Prostate gland (tissue), 2 donors: ENCODE measurements at regions not wholly inside any gene's neighbourhood (a gene's known extent, or its start where the extent isn't known, plus 50 kb on each side); places are given as distances from the start of the nearest gene placed in this dataset.

ENCODE experiments used
- DNase-seq: peaks from one replicate; pipeline ENCODE4 v3.0.0-alpha.2; 2019; ENCODE audit warnings: low spot score
- H3K27ac ChIP-seq, 2 donors: fragments of 200-600 bp; sonication (generic); 2 replicates each; pipeline ENCODE4 v1.5.1; 2017 to 2019
- H3K27me3 ChIP-seq: fragments of 200-600 bp; sonication (generic); replicated peaks from 2 replicates; pipeline ENCODE4 v1.5.1; 2019; ENCODE audit not compliant: insufficient read depth
- H3K36me3 ChIP-seq, 2 donors: fragments of 200-600 bp; sonication (generic); 1 replicate in 1 of 2; 2 replicates in 1 of 2; pipeline versions ENCODE4 v1.5.1 to v1.8.1; 2017 to 2019
- H3K4me1 ChIP-seq: fragments of 200-600 bp; sonication (generic); replicated peaks from 2 replicates; pipeline ENCODE4 v1.5.1; 2019
- H3K4me3 ChIP-seq, 2 donors: fragments of 200-600 bp; sonication (generic); 2 replicates each; pipeline ENCODE4 v1.5.1; 2017 to 2019
- H3K9me3 ChIP-seq: fragments of 200-600 bp; sonication (generic); 2 replicates; pipeline ENCODE4 v1.5.1; 2017
- CTCF ChIP-seq, 4 experiments: fragments of 200-600 bp in 2 of 4; fragments of 450-650 bp in 2 of 4; sonication (generic) in 2 of 4; IDR thresholded peaks; 1 replicate in 3 of 4; 2 replicates in 1 of 4; pipeline ENCODE4 v1.5.1; 2016 to 2019; ENCODE audit warnings: antibody characterized with exemption in 4 of 4, mild to moderate bottlenecking in 2 of 4, moderate library complexity in 2 of 4
- POLR2A ChIP-seq: fragments of 450-650 bp; IDR thresholded peaks from one replicate; pipeline ENCODE4 v1.6.1; 2016; ENCODE audit warnings: antibody characterized with exemption, mild to moderate bottlenecking
- POLR2AphosphoS5 ChIP-seq: sonication (generic); formaldehyde crosslinking; IDR thresholded peaks from one replicate; pipeline ENCODE4 v1.6.1; 2017; ENCODE audit warnings: antibody characterized with exemption
- WGBS: methylation state at CpG from one replicate; pipeline ENCODE4 v1.1.5; 2018; 5-methylcytosine and 5-hydroxymethylcytosine counted together
- intact Hi-C: fragments of 100-400 bp; cut with DNase I; formaldehyde crosslinking; loops from one replicate; pipeline ENCODE4 v1.14.2; 2022

- Histone ChIP-seq H3K27me3 (no peaks in the 10 kb centered on the region), H3K36me3 (no peaks in the 10 kb centered on the region), H3K27ac (no peak overlapping the region), H3K9me3 (no peaks in the 10 kb centered on the region), H3K4me3 (no peak overlapping the region), H3K4me1 (no peaks in the 10 kb centered on the region)
- TF ChIP-seq POLR2A (no peak), CTCF (IDR thresholded peaks at IDR 0.05) (no peak), POLR2AphosphoS5 (no peak)
- intact Hi-C loops: no loop called here
- 86% methylated on average over 7 of the region's 7 CpGs for WGBS
- DNase-seq: no peak
Observed at GRCh38 chr15:94032571-94032970, 198.8 kb upstream of the MCTP2 start.

GRCh38 chr15:94031072-94031471 is 200.3 kb upstream of the MCTP2 start:
- H3K27ac ChIP-seq: no peak overlapping the region

GRCh38 chr15:94029495-94029894 is 201.9 kb upstream of the MCTP2 start:
- no peaks in the 10 kb centered on the region for H3K9me3 ChIP-seq
- 33% methylated on average over 1 of the region's 1 CpG for WGBS
- no peaks in the 10 kb centered on the region for H3K36me3 ChIP-seq
- H3K4me1 ChIP-seq: no peaks in the 10 kb centered on the region
- intact Hi-C loops: no loop called here
- no peak overlapping the region for H3K4me3 ChIP-seq
- no peak overlapping the region for H3K27ac ChIP-seq
- TF ChIP-seq CTCF (IDR thresholded peaks at IDR 0.05) (no peak), POLR2AphosphoS5 (no peak), POLR2A (no peak)
- DNase-seq: no peak
- no peaks in the 10 kb centered on the region for H3K27me3 ChIP-seq

More at GRCh38 chr15:94031072-94031471, 200.3 kb upstream of the MCTP2 start:
- WGBS: 61% methylated on average over 1 of the region's 1 CpG
- TF ChIP-seq POLR2A (no peak), POLR2AphosphoS5 (no peak), CTCF (IDR thresholded peaks at IDR 0.05) (no peak)
- Histone ChIP-seq H3K4me3 (no peak overlapping the region), H3K36me3 (no peaks in the 10 kb centered on the region), H3K4me1 (no peaks in the 10 kb centered on the region), H3K27me3 (no peaks in the 10 kb centered on the region), H3K9me3 (no peaks in the 10 kb centered on the region)
- no peak for DNase-seq
- intact Hi-C loops: no loop called here

- WGBS: 94% methylated on average over 6 of the region's 6 CpGs
- intact Hi-C loops: no loop called here
- no peak overlapping the region for H3K27ac ChIP-seq
Observed at GRCh38 chr15:94028809-94029208, 202.6 kb upstream of the MCTP2 start.

More at GRCh38 chr15:94028809-94029208, 202.6 kb upstream of the MCTP2 start:
- DNase-seq: no peak
- Histone ChIP-seq H3K9me3 (no peaks in the 10 kb centered on the region), H3K4me3 (no peak overlapping the region), H3K4me1 (no peaks in the 10 kb centered on the region), H3K36me3 (no peaks in the 10 kb centered on the region), H3K27me3 (no peaks in the 10 kb centered on the region)
- TF ChIP-seq CTCF (IDR thresholded peaks at IDR 0.05) (no peak), POLR2A (no peak), POLR2AphosphoS5 (no peak)
